Stomach (tissue), 4 donors: ENCODE measurements at regions not wholly inside any gene's neighbourhood (a gene's known extent, or its start where the extent isn't known, plus 50 kb on each side); places are given as distances from the start of the nearest gene placed in this dataset.
"Not testable (repeated sequence)": the region's sequence is repeated elsewhere in the genome, so short reads cannot be mapped to it uniquely, and the experiment has no call there.

Experiments used
- EP300 ChIP-seq: sonication (generic); formaldehyde crosslinking; IDR thresholded peaks from one replicate; pipeline ENCODE4 v1.6.1; 2017; ENCODE audit warnings: antibody characterized with exemption
- POLR2AphosphoS5 ChIP-seq, 3 donors: sonication (generic); formaldehyde crosslinking; IDR thresholded peaks; one replicate each; pipeline ENCODE4 v1.6.1; 2016; ENCODE audit warnings: antibody characterized with exemption in 3 of 3
- TF ChIP-seq, protein P1 (sequence below), 7 experiments: fragments of 450-650 bp in 4 of 7; fragments of 200-600 bp in 3 of 7; sonication (generic) in 3 of 7; IDR thresholded peaks; one replicate each; pipeline ENCODE4 v1.5.1; 2016 to 2019; ENCODE audit warnings: antibody characterized with exemption in 7 of 7, control low read depth in 2 of 7, mild to moderate bottlenecking in 1 of 7

DNA sequence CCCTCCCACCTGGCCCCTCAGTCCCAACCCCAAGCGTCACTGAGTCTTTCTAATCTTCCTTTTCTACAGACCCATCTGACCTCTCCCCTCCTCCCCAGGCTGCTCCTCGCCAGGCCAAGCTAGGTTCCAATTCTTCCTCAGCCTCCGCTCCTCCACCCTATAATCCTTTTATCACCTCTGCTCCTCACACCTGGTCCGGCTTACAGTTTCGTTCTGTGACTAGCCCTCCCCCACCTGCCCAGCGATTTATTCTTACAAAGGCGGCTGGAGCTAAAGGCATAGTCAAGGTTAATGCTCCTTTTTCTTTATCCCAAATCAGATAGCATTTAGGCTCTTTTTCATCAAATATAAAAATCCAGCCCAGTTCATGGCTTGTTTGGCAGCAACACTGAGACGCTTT, 214.5 kb upstream of the ANXA10 start:
- TF ChIP-seq, protein P1, sequence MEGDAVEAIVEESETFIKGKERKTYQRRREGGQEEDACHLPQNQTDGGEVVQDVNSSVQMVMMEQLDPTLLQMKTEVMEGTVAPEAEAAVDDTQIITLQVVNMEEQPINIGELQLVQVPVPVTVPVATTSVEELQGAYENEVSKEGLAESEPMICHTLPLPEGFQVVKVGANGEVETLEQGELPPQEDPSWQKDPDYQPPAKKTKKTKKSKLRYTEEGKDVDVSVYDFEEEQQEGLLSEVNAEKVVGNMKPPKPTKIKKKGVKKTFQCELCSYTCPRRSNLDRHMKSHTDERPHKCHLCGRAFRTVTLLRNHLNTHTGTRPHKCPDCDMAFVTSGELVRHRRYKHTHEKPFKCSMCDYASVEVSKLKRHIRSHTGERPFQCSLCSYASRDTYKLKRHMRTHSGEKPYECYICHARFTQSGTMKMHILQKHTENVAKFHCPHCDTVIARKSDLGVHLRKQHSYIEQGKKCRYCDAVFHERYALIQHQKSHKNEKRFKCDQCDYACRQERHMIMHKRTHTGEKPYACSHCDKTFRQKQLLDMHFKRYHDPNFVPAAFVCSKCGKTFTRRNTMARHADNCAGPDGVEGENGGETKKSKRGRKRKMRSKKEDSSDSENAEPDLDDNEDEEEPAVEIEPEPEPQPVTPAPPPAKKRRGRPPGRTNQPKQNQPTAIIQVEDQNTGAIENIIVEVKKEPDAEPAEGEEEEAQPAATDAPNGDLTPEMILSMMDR (IDR thresholded peaks at IDR 0.05) = not testable (repeated sequence)
- not testable (repeated sequence) for TF ChIP-seq EP300; POLR2AphosphoS5 (IDR thresholded peaks at IDR 0.05)
